K562 (cell line): ENCODE measurements at regions not wholly inside any gene's neighbourhood (a gene's known extent, or its start where the extent isn't known, plus 50 kb on each side); places are given as distances from the start of the nearest gene placed in this dataset.

Experiments used
- KDM4B ChIP-seq, 2 experiments: fragments of 450-650 bp in 1 of 2; sonication (generic) in 1 of 2; IDR thresholded peaks; 2 replicates each; pipeline ENCODE4 v1.6.1; 2016 to 2017; ENCODE audit warnings: borderline replicate concordance in 2 of 2, antibody characterized with exemption in 1 of 2, low read depth in 1 of 2, mild to moderate bottlenecking in 1 of 2
- POLR2A ChIP-seq: fragments of 450-650 bp; conservative IDR thresholded peaks from 2 replicates; pipeline ENCODE4 v1.6.1; 2016
- SMARCE1 ChIP-seq: fragments of 450-650 bp; IDR thresholded peaks from 2 replicates; pipeline ENCODE4 v1.7.1; 2016; ENCODE audit warnings: mild to moderate bottlenecking
- ZNF143 ChIP-seq: sonication (generic); formaldehyde crosslinking; IDR thresholded peaks from 2 replicates; pipeline ENCODE4 v1.9.0; 2022; ENCODE audit warnings: mild to moderate bottlenecking, missing genetic modification reagents
- TF ChIP-seq, protein P1 (sequence below): sonication (generic); formaldehyde crosslinking; IDR thresholded peaks from 2 replicates; pipeline ENCODE4 v1.8.1; 2023; ENCODE audit warnings: mild to moderate bottlenecking, missing genetic modification reagents
- TF ChIP-seq, protein P2 (sequence below), 3 experiments: IDR thresholded peaks in 2 of 3; conservative IDR thresholded peaks in 1 of 3; 2 replicates each; pipeline ENCODE4 v1.5.1; 2011 to 2012; ENCODE audit warnings: low read length in 3 of 3, mild to moderate bottlenecking in 3 of 3, control low read depth in 2 of 3, improper control_type of control experiment in 1 of 3, inconsistent platforms in 1 of 3, low read depth in 1 of 3, mixed read lengths in 1 of 3, moderate library complexity in 1 of 3; ENCODE audit not compliant: insufficient read depth in 2 of 3

GRCh38 chr4:152115794-152116193 is 355.0 kb upstream of the GATB start:
- TF ChIP-seq ZNF143 (CRISPR knock-in tag): no peak
- TF ChIP-seq KDM4B (IDR thresholded peaks at IDR 0.05; ENCODE audit: borderline replicate concordance in 2 of 2, low read depth in 1 of 2): no peak
- TF ChIP-seq, protein P1, sequence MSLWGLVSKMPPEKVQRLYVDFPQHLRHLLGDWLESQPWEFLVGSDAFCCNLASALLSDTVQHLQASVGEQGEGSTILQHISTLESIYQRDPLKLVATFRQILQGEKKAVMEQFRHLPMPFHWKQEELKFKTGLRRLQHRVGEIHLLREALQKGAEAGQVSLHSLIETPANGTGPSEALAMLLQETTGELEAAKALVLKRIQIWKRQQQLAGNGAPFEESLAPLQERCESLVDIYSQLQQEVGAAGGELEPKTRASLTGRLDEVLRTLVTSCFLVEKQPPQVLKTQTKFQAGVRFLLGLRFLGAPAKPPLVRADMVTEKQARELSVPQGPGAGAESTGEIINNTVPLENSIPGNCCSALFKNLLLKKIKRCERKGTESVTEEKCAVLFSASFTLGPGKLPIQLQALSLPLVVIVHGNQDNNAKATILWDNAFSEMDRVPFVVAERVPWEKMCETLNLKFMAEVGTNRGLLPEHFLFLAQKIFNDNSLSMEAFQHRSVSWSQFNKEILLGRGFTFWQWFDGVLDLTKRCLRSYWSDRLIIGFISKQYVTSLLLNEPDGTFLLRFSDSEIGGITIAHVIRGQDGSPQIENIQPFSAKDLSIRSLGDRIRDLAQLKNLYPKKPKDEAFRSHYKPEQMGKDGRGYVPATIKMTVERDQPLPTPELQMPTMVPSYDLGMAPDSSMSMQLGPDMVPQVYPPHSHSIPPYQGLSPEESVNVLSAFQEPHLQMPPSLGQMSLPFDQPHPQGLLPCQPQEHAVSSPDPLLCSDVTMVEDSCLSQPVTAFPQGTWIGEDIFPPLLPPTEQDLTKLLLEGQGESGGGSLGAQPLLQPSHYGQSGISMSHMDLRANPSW (CRISPR knock-in tag): no peak
- no peak for TF ChIP-seq POLR2A
- TF ChIP-seq SMARCE1: no peak
- TF ChIP-seq, protein P2, sequence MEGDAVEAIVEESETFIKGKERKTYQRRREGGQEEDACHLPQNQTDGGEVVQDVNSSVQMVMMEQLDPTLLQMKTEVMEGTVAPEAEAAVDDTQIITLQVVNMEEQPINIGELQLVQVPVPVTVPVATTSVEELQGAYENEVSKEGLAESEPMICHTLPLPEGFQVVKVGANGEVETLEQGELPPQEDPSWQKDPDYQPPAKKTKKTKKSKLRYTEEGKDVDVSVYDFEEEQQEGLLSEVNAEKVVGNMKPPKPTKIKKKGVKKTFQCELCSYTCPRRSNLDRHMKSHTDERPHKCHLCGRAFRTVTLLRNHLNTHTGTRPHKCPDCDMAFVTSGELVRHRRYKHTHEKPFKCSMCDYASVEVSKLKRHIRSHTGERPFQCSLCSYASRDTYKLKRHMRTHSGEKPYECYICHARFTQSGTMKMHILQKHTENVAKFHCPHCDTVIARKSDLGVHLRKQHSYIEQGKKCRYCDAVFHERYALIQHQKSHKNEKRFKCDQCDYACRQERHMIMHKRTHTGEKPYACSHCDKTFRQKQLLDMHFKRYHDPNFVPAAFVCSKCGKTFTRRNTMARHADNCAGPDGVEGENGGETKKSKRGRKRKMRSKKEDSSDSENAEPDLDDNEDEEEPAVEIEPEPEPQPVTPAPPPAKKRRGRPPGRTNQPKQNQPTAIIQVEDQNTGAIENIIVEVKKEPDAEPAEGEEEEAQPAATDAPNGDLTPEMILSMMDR (IDR thresholded peaks at IDR 0.05 in 2 of 3, conservative IDR thresholded peaks at IDR 0.05 in 1 of 3; ENCODE audit: insufficient read depth in 2 of 3, low read depth in 1 of 3, low read length in 3 of 3): no peak
